ENCODE measurements at regions not wholly inside any gene's neighbourhood (a gene's known extent, or its start where the extent isn't known, plus 50 kb on each side); places are given as distances from the start of the nearest gene placed in this dataset.

- TF ChIP-seq CTCF (conservative IDR thresholded peaks at IDR 0.05; ENCODE audit: low read depth, low read length) = no peak
- no peak for TF ChIP-seq EZH2 (IDR thresholded peaks at IDR 0.05; ENCODE audit: borderline replicate concordance, low read depth, low read length, poor library complexity, severe bottlenecking)
Measured at GRCh38 chr2:146123256-146123655, 1603.3 kb upstream of the ZEB2 start.
